Esophagus muscularis mucosa (tissue), 3 donors: ENCODE measurements at regions not wholly inside any gene's neighbourhood (a gene's known extent, or its start where the extent isn't known, plus 50 kb on each side); places are given as distances from the start of the nearest gene placed in this dataset.

Source experiments
- CTCF ChIP-seq, 3 experiments: fragments of 200-600 bp in 2 of 3; fragments of 450-650 bp in 1 of 3; sonication (generic) in 2 of 3; IDR thresholded peaks; one replicate each; pipeline ENCODE4 v1.5.1; 2017 to 2019; ENCODE audit warnings: antibody characterized with exemption in 3 of 3, mild to moderate bottlenecking in 2 of 3, moderate library complexity in 1 of 3
- POLR2A ChIP-seq: fragments of 450-650 bp; IDR thresholded peaks from one replicate; pipeline ENCODE4 v1.6.1; 2017; ENCODE audit warnings: antibody characterized with exemption, moderate library complexity, mild to moderate bottlenecking, low read depth

GRCh38 chr1:196009362-196009761 is 598.9 kb downstream of the KCNT2 start:
- TF ChIP-seq POLR2A, result no peak
- TF ChIP-seq CTCF (IDR thresholded peaks at IDR 0.05), result no peak
